Stimulated activated effector memory CD8-positive, alpha-beta T cell treated with anti-CD3 and anti-CD28 coated beads, Interleukin-12 subunit alpha, Interleukin-12 subunit beta, amount 100 ng/mL, for 72 hours (primary cell): ENCODE measurements at regions not wholly inside any gene's neighbourhood (a gene's known extent, or its start where the extent isn't known, plus 50 kb on each side); places are given as distances from the start of the nearest gene placed in this dataset.

Experiments used
- ATAC-seq: fragments of 150-1000 bp; cut with Tn5 transposase; 2 replicates; pipeline ENCODE4 v1.10.0; 2021
- DNase-seq, 2 donors: peaks; one replicate each; pipeline ENCODE4 v3.0.0; 2021 to 2022; ENCODE audit warnings: low spot score in 2 of 2
- H3K27ac Mint-ChIP-seq: one replicate; pipeline ENCODE4 v1.8.0; 2022; ENCODE audit warnings: mild to moderate bottlenecking, mixed read lengths
- H3K36me3 Mint-ChIP-seq: one replicate; pipeline ENCODE4 v1.8.0; 2022; ENCODE audit warnings: mild to moderate bottlenecking, mixed read lengths
- H3K4me1 Mint-ChIP-seq: one replicate; pipeline ENCODE4 v1.8.0; 2022; ENCODE audit warnings: mixed read lengths
- H3K4me3 Mint-ChIP-seq: one replicate; pipeline ENCODE4 v1.8.0; 2022; ENCODE audit warnings: mild to moderate bottlenecking, mixed read lengths
- H3K9me3 Mint-ChIP-seq: one replicate; pipeline ENCODE4 v1.8.0; 2022; ENCODE audit warnings: mixed read lengths

GRCh38 chr3:7934362-7934761 is 567.3 kb upstream of the LMCD1 start:
- H3K4me1 Mint-ChIP-seq, result no peaks in the 10 kb centered on the region
- H3K27ac Mint-ChIP-seq, result no peak overlapping the region
- H3K36me3 Mint-ChIP-seq, result no peaks in the 10 kb centered on the region
- no peak for ATAC-seq
- peaks cover 12% of the 10 kb centered on the region for H3K9me3 Mint-ChIP-seq
- H3K4me3 Mint-ChIP-seq, result no peak overlapping the region
- DNase-seq, result no peak

GRCh38 chr3:7947930-7948329 is 553.7 kb upstream of the LMCD1 start:
- Mint-ChIP-seq H3K4me3 (no peak overlapping the region), H3K4me1 (no peaks in the 10 kb centered on the region), H3K9me3 (peaks cover 2% of the 10 kb centered on the region), H3K36me3 (no peaks in the 10 kb centered on the region), H3K27ac (no peak overlapping the region)
- no peak for DNase-seq
- no peak for ATAC-seq

GRCh38 chr3:7950890-7951289 is 550.7 kb upstream of the LMCD1 start:
- Mint-ChIP-seq H3K4me1 (no peaks in the 10 kb centered on the region), H3K4me3 (no peak overlapping the region), H3K9me3 (peaks cover 2% of the 10 kb centered on the region), H3K36me3 (no peaks in the 10 kb centered on the region), H3K27ac (no peak overlapping the region)
- ATAC-seq (no peak), DNase-seq (no peak)

- Mint-ChIP-seq H3K4me3 (no peak overlapping the region), H3K4me1 (no peaks in the 10 kb centered on the region), H3K36me3 (no peaks in the 10 kb centered on the region), H3K27ac (no peak overlapping the region), H3K9me3 (peaks cover 2% of the 10 kb centered on the region)
- DNase-seq (no peak), ATAC-seq (no peak)
These were observed 548.1 kb upstream of the LMCD1 start for GRCh38 chr3:7953449-7954014.

GRCh38 chr3:7957024-7957423 is 544.6 kb upstream of the LMCD1 start:
- H3K4me1 Mint-ChIP-seq, result no peaks in the 10 kb centered on the region
- no peak overlapping the region for H3K4me3 Mint-ChIP-seq
- ATAC-seq (no peak), DNase-seq (no peak)
- H3K27ac Mint-ChIP-seq, result no peak overlapping the region
- H3K36me3 Mint-ChIP-seq, result no peaks in the 10 kb centered on the region
- H3K9me3 Mint-ChIP-seq, result no peaks in the 10 kb centered on the region

- no peaks in the 10 kb centered on the region for H3K36me3 Mint-ChIP-seq
- no peak overlapping the region for H3K27ac Mint-ChIP-seq
- H3K4me1 Mint-ChIP-seq, result no peaks in the 10 kb centered on the region
- ATAC-seq (no peak), DNase-seq (no peak)
- no peak overlapping the region for H3K4me3 Mint-ChIP-seq
- no peaks in the 10 kb centered on the region for H3K9me3 Mint-ChIP-seq
These were observed 542.5 kb upstream of the LMCD1 start for GRCh38 chr3:7959094-7959493.

GRCh38 chr3:7960601-7961000 is 541.0 kb upstream of the LMCD1 start:
- DNase-seq, result no peak
- no peaks in the 10 kb centered on the region for H3K36me3 Mint-ChIP-seq
- H3K9me3 Mint-ChIP-seq, result no peaks in the 10 kb centered on the region
- ATAC-seq, result no peak
- H3K27ac Mint-ChIP-seq, result no peak overlapping the region
- no peaks in the 10 kb centered on the region for H3K4me1 Mint-ChIP-seq
- no peak overlapping the region for H3K4me3 Mint-ChIP-seq

GRCh38 chr3:7962301-7962700 is 539.3 kb upstream of the LMCD1 start:
- H3K4me3 Mint-ChIP-seq, result no peak overlapping the region
- DNase-seq (no peak), ATAC-seq (no peak)
- no peaks in the 10 kb centered on the region for H3K36me3 Mint-ChIP-seq
- no peaks in the 10 kb centered on the region for H3K4me1 Mint-ChIP-seq
- H3K27ac Mint-ChIP-seq, result no peak overlapping the region
- H3K9me3 Mint-ChIP-seq, result no peaks in the 10 kb centered on the region

- ATAC-seq (no peak), DNase-seq (no peak)
- H3K9me3 Mint-ChIP-seq, result no peaks in the 10 kb centered on the region
- no peaks in the 10 kb centered on the region for H3K36me3 Mint-ChIP-seq
- no peak overlapping the region for H3K4me3 Mint-ChIP-seq
- no peak overlapping the region for H3K27ac Mint-ChIP-seq
- H3K4me1 Mint-ChIP-seq, result no peaks in the 10 kb centered on the region
These were observed 536.7 kb upstream of the LMCD1 start for GRCh38 chr3:7964899-7965298.

- Mint-ChIP-seq H3K4me3 (no peak overlapping the region), H3K36me3 (no peaks in the 10 kb centered on the region), H3K4me1 (no peaks in the 10 kb centered on the region), H3K9me3 (peaks cover 3% of the 10 kb centered on the region), H3K27ac (no peak overlapping the region)
- no peak for ATAC-seq
- DNase-seq, result no peak
These were observed 528.6 kb upstream of the LMCD1 start for GRCh38 chr3:7973006-7973405.

GRCh38 chr3:7977245-7978086 is 524.2 kb upstream of the LMCD1 start:
- Mint-ChIP-seq H3K4me3 (no peak overlapping the region), H3K9me3 (no peaks in the 10 kb centered on the region), H3K4me1 (no peaks in the 10 kb centered on the region), H3K27ac (no peak overlapping the region), H3K36me3 (no peaks in the 10 kb centered on the region)
- ATAC-seq (no peak), DNase-seq (no peak)

GRCh38 chr3:7978087-7978422 is 523.6 kb upstream of the LMCD1 start:
- H3K36me3 Mint-ChIP-seq, result no peaks in the 10 kb centered on the region
- H3K9me3 Mint-ChIP-seq, result no peaks in the 10 kb centered on the region
- DNase-seq (no peak), ATAC-seq (no peak)
- H3K4me1 Mint-ChIP-seq, result no peaks in the 10 kb centered on the region
- H3K4me3 Mint-ChIP-seq, result no peak overlapping the region
- no peak overlapping the region for H3K27ac Mint-ChIP-seq

- Mint-ChIP-seq H3K9me3 (peaks cover 2% of the 10 kb centered on the region), H3K4me1 (no peaks in the 10 kb centered on the region), H3K36me3 (no peaks in the 10 kb centered on the region), H3K4me3 (no peak overlapping the region), H3K27ac (no peak overlapping the region)
- ATAC-seq, result no peak
- no peak for DNase-seq
These were observed 519.5 kb upstream of the LMCD1 start for GRCh38 chr3:7982126-7982525.

- H3K4me1 Mint-ChIP-seq, result no peaks in the 10 kb centered on the region
- no peaks in the 10 kb centered on the region for H3K36me3 Mint-ChIP-seq
- DNase-seq (no peak), ATAC-seq (no peak)
- no peaks in the 10 kb centered on the region for H3K9me3 Mint-ChIP-seq
- no peak overlapping the region for H3K27ac Mint-ChIP-seq
- no peak overlapping the region for H3K4me3 Mint-ChIP-seq
These were observed 502.2 kb upstream of the LMCD1 start for GRCh38 chr3:7999384-7999783.

GRCh38 chr3:8001307-8001706 is 500.3 kb upstream of the LMCD1 start:
- no peak for DNase-seq
- no peaks in the 10 kb centered on the region for H3K4me1 Mint-ChIP-seq
- no peak overlapping the region for H3K27ac Mint-ChIP-seq
- no peaks in the 10 kb centered on the region for H3K36me3 Mint-ChIP-seq
- ATAC-seq, result no peak
- H3K9me3 Mint-ChIP-seq, result no peaks in the 10 kb centered on the region
- H3K4me3 Mint-ChIP-seq, result no peak overlapping the region

GRCh38 chr3:8001712-8002111 is 499.9 kb upstream of the LMCD1 start:
- Mint-ChIP-seq H3K36me3 (no peaks in the 10 kb centered on the region), H3K9me3 (no peaks in the 10 kb centered on the region)
- no peak for ATAC-seq

More at GRCh38 chr3:8001712-8002111, 499.9 kb upstream of the LMCD1 start:
- DNase-seq, result no peak
- no peaks in the 10 kb centered on the region for H3K4me1 Mint-ChIP-seq
- no peak overlapping the region for H3K27ac Mint-ChIP-seq
- H3K4me3 Mint-ChIP-seq, result no peak overlapping the region
